K562 (cell line): ENCODE measurements at regions not wholly inside any gene's neighbourhood (a gene's known extent, or its start where the extent isn't known, plus 50 kb on each side); places are given as distances from the start of the nearest gene placed in this dataset.

ENCODE experiments used
- CREB3L1 ChIP-seq: fragments of 450-650 bp; IDR thresholded peaks from 2 replicates; pipeline ENCODE4 v1.6.1; 2014; ENCODE audit warnings: low read depth, mild to moderate bottlenecking, moderate library complexity, borderline replicate concordance
- DNMT1 ChIP-seq: fragments of 450-650 bp; IDR thresholded peaks from 2 replicates; pipeline ENCODE4 v1.6.1; 2016; ENCODE audit warnings: antibody characterized with exemption, mild to moderate bottlenecking
- EP300 ChIP-seq: IDR thresholded peaks from 2 replicates; pipeline ENCODE4 v1.6.1; 2012; ENCODE audit warnings: low read length, improper control_type of control experiment
- HOMEZ ChIP-seq: fragments of 250-450 bp; sonication (Bioruptor Pico); IDR thresholded peaks from 2 replicates; pipeline ENCODE4 v1.4.0; 2020; ENCODE audit warnings: mild to moderate bottlenecking, moderate library complexity
- POLR2A ChIP-seq: fragments of 450-650 bp; conservative IDR thresholded peaks from 2 replicates; pipeline ENCODE4 v1.6.1; 2016
- RREB1 ChIP-seq: fragments of 250-450 bp; sonication (Bioruptor Pico); IDR thresholded peaks from 2 replicates; pipeline ENCODE4 v1.4.0; 2020

GRCh38 chr13:66195238-66195637, 1034.9 kb downstream of the PCDH9 start:
- TF ChIP-seq RREB1 (no peak), HOMEZ (CRISPR knock-in tag) (no peak), EP300 (no peak), CREB3L1 (no peak), DNMT1 (no peak), POLR2A (no peak)
